Limb (tissue), 2 donors: ENCODE measurements at regions not wholly inside any gene's neighbourhood (a gene's known extent, or its start where the extent isn't known, plus 50 kb on each side); places are given as distances from the start of the nearest gene placed in this dataset.
"Not testable (repeated sequence)": the region's sequence is repeated elsewhere in the genome, so short reads cannot be mapped to it uniquely, and the experiment has no call there.

Source experiments
- DNase-seq, 2 donors: peaks; one replicate each; pipeline ENCODE4 v3.0.0-alpha.2; 2016; ENCODE audit errors: extremely low spot score in 2 of 2

GRCh38 chr12:111249018-111249370 is 119.9 kb downstream of the PHETA1 start:
- DNase-seq, result no peak

- peak in 1 of 2 donors; percentile 69 for DNase-seq
Observed at GRCh38 chr12:111248236-111249017, 120.5 kb downstream of the PHETA1 start.

GRCh38 chr12:111247083-111247783 is 121.7 kb downstream of the PHETA1 start:
- DNase-seq, result no peak

- no peak for DNase-seq
Observed at GRCh38 chr12:111246477-111247011, 122.4 kb downstream of the PHETA1 start.

- DNase-seq, result no peak
Observed at GRCh38 chr12:111245701-111246476, 123.0 kb downstream of the PHETA1 start.

- DNase-seq, result no peak
Observed at GRCh38 chr12:111244673-111245072, 124.2 kb downstream of the PHETA1 start.

GRCh38 chr12:111242817-111243216 is 126.1 kb downstream of the PHETA1 start:
- not testable (repeated sequence) for DNase-seq

GRCh38 chr12:111242184-111242583 is 126.7 kb downstream of the PHETA1 start:
- no peak for DNase-seq

GRCh38 chr12:111240374-111240773 is 128.5 kb downstream of the PHETA1 start:
- no peak for DNase-seq

- DNase-seq, result no peak
Observed at GRCh38 chr12:111239235-111239634, 129.7 kb downstream of the PHETA1 start.

- DNase-seq, result no peak
Observed at GRCh38 chr12:111238075-111238734, 130.7 kb downstream of the PHETA1 start.

- DNase-seq, result not testable (repeated sequence)
Observed at GRCh38 chr12:111234491-111234890, 134.4 kb downstream of the PHETA1 start.

- DNase-seq, result no peak
Observed at GRCh38 chr12:111233786-111234185, 135.1 kb downstream of the PHETA1 start.

- DNase-seq, result no peak
Observed at GRCh38 chr12:111230649-111231048, 138.2 kb downstream of the PHETA1 start.

GRCh38 chr12:111228916-111229666 is 139.8 kb downstream of the PHETA1 start:
- no peak for DNase-seq

GRCh38 chr12:111227476-111228420 is 141.1 kb downstream of the PHETA1 start:
- DNase-seq, result no peak

- DNase-seq, result no peak
Observed at GRCh38 chr12:111226680-111227079, 142.2 kb downstream of the PHETA1 start.

- DNase-seq, result no peak
Observed at GRCh38 chr12:111225307-111225706, 143.6 kb downstream of the PHETA1 start.
